PC-9 (cell line): ENCODE measurements at regions not wholly inside any gene's neighbourhood (a gene's known extent, or its start where the extent isn't known, plus 50 kb on each side); places are given as distances from the start of the nearest gene placed in this dataset.

Experiments
- CTCF ChIP-seq: fragments of 200-600 bp; sonication (generic); conservative IDR thresholded peaks from 2 replicates; pipeline ENCODE4 v1.6.1; 2017; ENCODE audit warnings: mixed run types, antibody characterized with exemption, mild to moderate bottlenecking, moderate library complexity
- EZH2 ChIP-seq: fragments of 200-600 bp; sonication (generic); IDR thresholded peaks from 2 replicates; pipeline ENCODE4 v1.8.0; 2017; ENCODE audit warnings: antibody characterized with exemption, low read depth

GRCh38 chr12:23375621-23376020 is 573.8 kb downstream of the SOX5 start:
- TF ChIP-seq EZH2 (no peak), CTCF (no peak)
